Naive thymus-derived CD4-positive, alpha-beta T cell (primary cell): ENCODE measurements at regions not wholly inside any gene's neighbourhood (a gene's known extent, or its start where the extent isn't known, plus 50 kb on each side); places are given as distances from the start of the nearest gene placed in this dataset.

ENCODE experiments used
- ATAC-seq: fragments of 150-1000 bp; cut with Tn5 transposase; 2 replicates; pipeline ENCODE4 v1.10.0; 2021; ENCODE audit warnings: mild to moderate bottlenecking, moderate library complexity
- CTCF ChIA-PET: fragments of 350-600 bp; sonication (Branson Sonifier 250); formaldehyde crosslinking; loops from one replicate; lab custom pipeline; 2021; ENCODE audit warnings: antibody characterized with exemption; lab: Charles Lee
- POLR2A ChIA-PET: fragments of 350-600 bp; sonication (Branson Sonifier 250); formaldehyde crosslinking; loops from one replicate; lab custom pipeline; 2021; ENCODE audit warnings: antibody characterized with exemption, inconsistent platforms; lab: Charles Lee
- DNase-seq, 9 donors: peaks; one replicate each; pipeline versions ENCODE4 v3.0.0 to v3.0.0-alpha.2; 2020 to 2022; ENCODE audit warnings: mixed read lengths in 1 of 9
- H3K27ac ChIP-seq: one replicate; pipeline ENCODE4 v1.7.0; 2013; ENCODE audit warnings: mild to moderate bottlenecking, low read depth, low read length, moderate library complexity
- H3K27me3 ChIP-seq, 2 donors: one replicate each; pipeline ENCODE4 v1.7.0; 2013; ENCODE audit warnings: low read length in 2 of 2, mild to moderate bottlenecking in 2 of 2, moderate library complexity in 2 of 2; ENCODE audit not compliant: control insufficient read depth in 2 of 2, insufficient read depth in 2 of 2
- H3K36me3 ChIP-seq, 3 experiments: 1 replicate in 2 of 3; 2 replicates in 1 of 3; pipeline ENCODE4 v1.7.0; 2013; ENCODE audit warnings: low read length in 3 of 3, mild to moderate bottlenecking in 3 of 3, moderate library complexity in 1 of 3; ENCODE audit not compliant: insufficient read depth in 3 of 3, control insufficient read depth in 2 of 3
- H3K4me1 ChIP-seq, 2 donors: one replicate each; pipeline ENCODE4 v1.7.0; 2013; ENCODE audit warnings: low read length in 2 of 2, mild to moderate bottlenecking in 2 of 2, moderate library complexity in 1 of 2; ENCODE audit not compliant: control insufficient read depth in 2 of 2, insufficient read depth in 2 of 2
- H3K4me3 ChIP-seq: 2 replicates; pipeline ENCODE4 v1.7.0; 2013; ENCODE audit warnings: mild to moderate bottlenecking, low read length
- H3K9me3 ChIP-seq, 3 experiments: 1 replicate in 2 of 3; 2 replicates in 1 of 3; pipeline ENCODE4 v1.7.0; 2013; ENCODE audit warnings: low read length in 3 of 3; ENCODE audit not compliant: control insufficient read depth in 2 of 3
- H3K27ac Mint-ChIP-seq, 9 donors: one replicate each; pipeline ENCODE4 v1.8.0; 2020 to 2022; ENCODE audit warnings: mixed read lengths in 9 of 9, mild to moderate bottlenecking in 8 of 9, moderate library complexity in 5 of 9, inconsistent platforms in 2 of 9
- H3K27me3 Mint-ChIP-seq, 5 donors: one replicate each; pipeline ENCODE4 v1.8.0; 2021 to 2022; ENCODE audit warnings: mixed read lengths in 5 of 5, mild to moderate bottlenecking in 1 of 5
- H3K36me3 Mint-ChIP-seq, 5 donors: one replicate each; pipeline ENCODE4 v1.8.0; 2020 to 2022; ENCODE audit warnings: mixed read lengths in 5 of 5, mild to moderate bottlenecking in 3 of 5, inconsistent platforms in 1 of 5
- H3K4me1 Mint-ChIP-seq, 7 donors: one replicate each; pipeline ENCODE4 v1.8.0; 2020 to 2022; ENCODE audit warnings: mixed read lengths in 7 of 7, mild to moderate bottlenecking in 3 of 7, inconsistent platforms in 1 of 7
- H3K4me3 Mint-ChIP-seq, 10 donors: one replicate each; pipeline ENCODE4 v1.8.0; 2020 to 2022; ENCODE audit warnings: mild to moderate bottlenecking in 10 of 10, mixed read lengths in 10 of 10, moderate library complexity in 6 of 10, inconsistent platforms in 2 of 10
- H3K9me3 Mint-ChIP-seq, 11 donors: one replicate each; pipeline ENCODE4 v1.8.0; 2020 to 2022; ENCODE audit warnings: mixed read lengths in 11 of 11, mild to moderate bottlenecking in 4 of 11, inconsistent platforms in 1 of 11, moderate library complexity in 1 of 11
- intact Hi-C, 2 donors: fragments of 100-400 bp; cut with micrococcal nuclease; formaldehyde crosslinking; loops; one replicate each; pipeline ENCODE4 v1.15.1; 2023

DNA sequence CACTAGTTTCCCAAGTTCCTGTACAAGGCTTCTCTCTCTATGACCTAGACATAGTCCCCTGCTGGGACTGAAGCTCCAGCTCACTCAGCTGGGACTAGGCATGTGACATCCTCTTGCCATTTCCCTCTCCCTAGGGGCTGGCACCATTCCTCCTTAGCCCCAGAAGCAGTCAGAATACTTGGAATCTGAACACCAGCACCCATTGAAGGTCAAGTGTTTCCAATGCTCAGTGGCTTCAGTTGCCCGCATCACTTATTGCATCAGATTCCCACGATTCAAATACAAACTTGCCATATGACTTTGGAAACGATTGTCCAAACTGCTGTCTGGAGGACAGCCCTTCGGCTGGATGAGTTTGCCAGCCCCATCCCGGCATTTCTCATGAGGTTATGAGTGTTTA, 65.5 kb upstream of the HOPX start:
- DNase-seq = no peak
- no peaks in the 10 kb centered on the region for H3K27me3 Mint-ChIP-seq
- H3K9me3 Mint-ChIP-seq = peaks cover 0 to 7% (median 5%) of the 10 kb centered on the region in 11 donors
- no peaks in the 10 kb centered on the region for H3K27me3 ChIP-seq
- peaks cover 4 to 33% (median 9%) of the 10 kb centered on the region in 7 donors for H3K4me1 Mint-ChIP-seq
- no peak for ATAC-seq
- no peak overlapping the region for H3K27ac Mint-ChIP-seq
- no peak overlapping the region for H3K4me3 ChIP-seq
- no peaks in the 10 kb centered on the region for H3K36me3 ChIP-seq
- peaks cover 0 to 5% (median 0%) of the 10 kb centered on the region in 3 experiments for H3K9me3 ChIP-seq
- POLR2A ChIA-PET = no interaction called here
- intact Hi-C loops = no loop called here
- H3K4me3 Mint-ChIP-seq = no peak overlapping the region
- peaks cover 0 to 9% (median 6%) of the 10 kb centered on the region in 5 donors for H3K36me3 Mint-ChIP-seq
- H3K4me1 ChIP-seq = no peaks in the 10 kb centered on the region
- CTCF ChIA-PET = no interaction called here
- H3K27ac ChIP-seq = no peak overlapping the region

DNA sequence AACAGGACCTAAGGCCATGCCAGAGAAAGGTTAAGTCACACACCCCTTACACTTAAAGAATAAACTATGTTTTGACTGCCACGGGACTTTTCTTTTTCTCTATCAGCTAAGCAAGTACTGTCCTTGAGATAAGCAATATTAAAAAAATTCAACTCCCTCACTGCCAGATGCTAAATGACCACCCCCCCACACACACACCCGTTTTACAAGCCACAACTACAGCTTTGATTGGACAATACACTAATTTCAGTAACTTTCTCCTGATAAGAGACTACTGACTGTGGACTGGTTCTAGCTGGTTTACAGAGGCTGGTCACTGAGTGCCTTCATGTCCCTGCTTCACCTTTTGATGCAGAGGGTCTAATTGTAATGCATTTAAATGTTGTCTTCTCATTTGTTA, 63.9 kb upstream of the HOPX start:
- Histone ChIP-seq H3K4me3 (no peak overlapping the region), H3K36me3 (no peaks in the 10 kb centered on the region), H3K4me1 (no peaks in the 10 kb centered on the region), H3K9me3 (no peaks in the 10 kb centered on the region), H3K27ac (no peak overlapping the region), H3K27me3 (no peaks in the 10 kb centered on the region)
- intact Hi-C loops = no loop called here
- Mint-ChIP-seq H3K4me1 (peaks cover 0 to 22% (median 6%) of the 10 kb centered on the region in 7 donors), H3K9me3 (peaks cover 0 to 3% (median 0%) of the 10 kb centered on the region in 11 donors), H3K36me3 (peaks cover 0 to 5% (median 0%) of the 10 kb centered on the region in 5 donors), H3K4me3 (no peak overlapping the region), H3K27me3 (no peaks in the 10 kb centered on the region), H3K27ac (peak overlapping the region in 2 of 9 donors; percentile 10 to 34)
- DNase-seq (no peak), ATAC-seq (no peak)
- ChIA-PET CTCF (interaction anchor here (0.6 kb wide), 1 partner anchor 104 kb away, joined by 3 read pairs; no protein-coding TSS in a partner anchor), POLR2A (no interaction called here)

DNA sequence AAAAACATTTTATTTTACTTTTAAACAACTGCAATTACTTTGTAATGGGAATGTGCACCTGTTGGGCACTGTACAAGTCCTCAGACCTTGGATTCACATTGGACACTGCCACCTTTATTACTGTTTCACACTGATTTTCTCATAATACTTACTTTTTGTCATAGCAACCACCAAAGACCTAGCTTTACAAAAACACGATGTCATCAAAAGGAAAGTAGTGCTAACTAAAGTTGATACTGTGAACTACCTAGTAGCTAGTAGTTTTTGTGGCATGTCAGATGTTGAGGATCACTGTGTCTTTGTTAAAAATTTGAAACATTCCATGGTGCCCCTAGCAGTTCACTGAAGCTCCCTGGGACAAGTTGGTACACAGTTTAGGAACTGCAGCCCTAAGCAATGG, 62.9 kb upstream of the HOPX start:
- no peak overlapping the region for H3K4me3 ChIP-seq
- no peaks in the 10 kb centered on the region for H3K36me3 ChIP-seq
- Mint-ChIP-seq H3K9me3 (peaks cover 0 to 3% (median 0%) of the 10 kb centered on the region in 11 donors), H3K4me3 (peak overlapping the region in 1 of 10 donors; percentile 41), H3K4me1 (peaks cover 0 to 22% (median 7%) of the 10 kb centered on the region in 7 donors), H3K27ac (peak overlapping the region in 2 of 9 donors; percentile 4 to 76), H3K27me3 (no peaks in the 10 kb centered on the region), H3K36me3 (peaks cover 0 to 5% (median 0%) of the 10 kb centered on the region in 5 donors)
- no peaks in the 10 kb centered on the region for H3K4me1 ChIP-seq
- no peaks in the 10 kb centered on the region for H3K9me3 ChIP-seq
- intact Hi-C loops = no loop called here
- no peak overlapping the region for H3K27ac ChIP-seq
- ATAC-seq (no peak), DNase-seq (peak in 2 of 9 donors; percentile 11 to 29)
- CTCF ChIA-PET = interaction anchor here (0.6 kb wide), 1 partner anchor 771 kb away, joined by 3 read pairs; no protein-coding TSS in a partner anchor
- no peaks in the 10 kb centered on the region for H3K27me3 ChIP-seq
- POLR2A ChIA-PET = no interaction called here

DNA sequence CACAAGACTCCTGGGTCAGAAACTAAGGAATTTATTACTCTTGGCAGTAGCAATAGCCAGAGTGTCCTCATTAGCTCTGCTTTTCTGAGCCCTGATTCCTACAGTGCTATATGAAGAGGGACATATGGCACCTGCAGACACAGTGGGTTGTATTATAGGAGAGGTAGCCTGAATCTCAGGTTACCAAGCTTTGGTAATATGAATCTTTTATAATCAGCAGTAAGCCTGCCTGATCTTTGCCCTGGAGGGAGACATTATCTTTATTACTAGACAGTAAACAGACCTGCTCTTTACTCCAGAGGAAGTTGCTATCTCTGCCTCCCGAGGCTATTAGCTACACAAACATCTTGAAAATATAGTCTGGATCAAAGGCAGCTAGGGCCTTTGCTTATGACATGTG, 62.5 kb upstream of the HOPX start:
- ATAC-seq (no peak), DNase-seq (no peak)
- Histone ChIP-seq H3K27ac (no peak overlapping the region), H3K36me3 (no peaks in the 10 kb centered on the region), H3K27me3 (no peaks in the 10 kb centered on the region), H3K4me3 (no peak overlapping the region), H3K9me3 (no peaks in the 10 kb centered on the region), H3K4me1 (no peaks in the 10 kb centered on the region)
- Mint-ChIP-seq H3K4me1 (peaks cover 0 to 22% (median 9%) of the 10 kb centered on the region in 7 donors), H3K9me3 (peaks cover 0 to 3% (median 0%) of the 10 kb centered on the region in 11 donors), H3K27ac (peak overlapping the region in 2 of 9 donors; percentile 4 to 26), H3K4me3 (no peak overlapping the region), H3K36me3 (peaks cover 0 to 5% (median 0%) of the 10 kb centered on the region in 5 donors), H3K27me3 (no peaks in the 10 kb centered on the region)
- intact Hi-C loops = no loop called here
- ChIA-PET POLR2A (no interaction called here), CTCF (interaction anchor here (0.6 kb wide), 1 partner anchor 770 kb away, joined by 3 read pairs; no protein-coding TSS in a partner anchor)

DNA sequence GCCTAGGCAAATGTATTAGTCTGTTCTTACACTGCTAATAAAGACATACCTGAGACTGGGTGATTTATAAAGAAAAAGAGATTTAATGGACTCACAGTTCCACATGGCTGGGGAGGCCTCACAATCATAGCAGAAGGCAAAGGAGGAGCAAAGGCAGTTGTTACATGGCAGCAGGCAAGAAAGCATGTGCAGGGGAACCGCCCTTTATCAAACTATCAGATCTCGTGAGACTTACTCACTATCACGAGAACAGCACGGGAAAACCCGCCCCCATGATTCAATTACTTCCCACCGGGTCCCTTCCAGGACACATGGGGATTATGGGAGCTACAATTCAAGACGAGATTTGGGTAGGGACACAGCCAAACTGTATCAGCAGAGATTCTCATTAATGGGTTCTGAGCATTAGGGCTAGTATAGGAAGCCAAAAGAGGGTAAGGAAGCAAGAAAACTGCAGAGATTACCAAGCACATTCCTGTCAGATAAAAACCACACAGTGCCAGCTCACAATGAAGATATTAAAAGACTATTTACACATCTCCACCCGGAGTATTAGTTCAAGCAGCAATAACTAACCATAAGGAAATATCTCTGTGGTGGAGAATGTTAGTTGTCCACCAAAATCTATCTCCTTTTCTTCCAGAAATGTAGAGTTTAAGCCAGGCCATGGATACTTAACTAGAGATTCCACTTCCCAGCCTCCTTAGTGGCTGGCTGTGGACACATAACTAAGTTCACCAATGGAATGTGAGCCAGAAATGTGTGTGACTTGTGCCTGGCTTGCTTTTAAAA, 61.2 kb upstream of the HOPX start:
- peaks cover 0 to 3% (median 0%) of the 10 kb centered on the region in 11 donors for H3K9me3 Mint-ChIP-seq
- no peak overlapping the region for H3K27ac Mint-ChIP-seq
- peaks cover 0 to 2% (median 0%) of the 10 kb centered on the region in 5 donors for H3K27me3 Mint-ChIP-seq
- ChIA-PET CTCF (no interaction called here), POLR2A (no interaction called here)
- Histone ChIP-seq H3K9me3 (no peaks in the 10 kb centered on the region), H3K27ac (no peak overlapping the region), H3K27me3 (no peaks in the 10 kb centered on the region), H3K4me3 (no peak overlapping the region), H3K36me3 (no peaks in the 10 kb centered on the region), H3K4me1 (no peaks in the 10 kb centered on the region)
- H3K4me1 Mint-ChIP-seq = peaks cover 0 to 26% (median 9%) of the 10 kb centered on the region in 7 donors
- ATAC-seq (no peak), DNase-seq (no peak)
- intact Hi-C loops = no loop called here
- no peak overlapping the region for H3K4me3 Mint-ChIP-seq
- H3K36me3 Mint-ChIP-seq = peaks cover 0 to 5% (median 0%) of the 10 kb centered on the region in 5 donors

DNA sequence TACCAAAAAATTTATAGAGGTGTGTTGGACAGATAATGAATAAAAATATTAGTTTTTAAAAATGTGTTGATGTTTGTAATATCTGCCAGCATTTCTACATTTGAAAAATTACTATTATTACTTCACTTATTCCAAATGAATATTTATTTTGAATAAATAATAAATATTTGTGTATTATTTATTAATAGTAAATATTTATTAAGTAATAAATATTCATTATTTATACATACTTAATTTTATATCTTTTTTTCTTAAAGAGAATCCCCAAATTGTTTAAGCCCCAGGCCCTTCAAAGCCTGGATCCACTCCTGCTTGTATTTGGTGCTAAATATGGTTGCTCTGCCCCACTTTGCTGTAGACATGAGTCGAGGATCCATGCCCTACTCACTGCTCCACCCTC, 60.5 kb upstream of the HOPX start:
- Mint-ChIP-seq H3K27ac (no peak overlapping the region), H3K36me3 (peaks cover 0 to 5% (median 0%) of the 10 kb centered on the region in 5 donors), H3K4me1 (peaks cover 0 to 26% (median 9%) of the 10 kb centered on the region in 7 donors), H3K27me3 (peaks cover 0 to 2% (median 0%) of the 10 kb centered on the region in 5 donors), H3K4me3 (no peak overlapping the region), H3K9me3 (peaks cover 0 to 3% (median 0%) of the 10 kb centered on the region in 11 donors)
- ChIA-PET POLR2A (interaction anchor here (0.5 kb wide), 1 partner anchor 48 kb away, joined by 3 read pairs; no protein-coding TSS in a partner anchor), CTCF (no interaction called here)
- DNase-seq (no peak), ATAC-seq (no peak)
- H3K36me3 ChIP-seq = no peaks in the 10 kb centered on the region
- no peak overlapping the region for H3K27ac ChIP-seq
- H3K4me1 ChIP-seq = no peaks in the 10 kb centered on the region
- H3K9me3 ChIP-seq = no peaks in the 10 kb centered on the region
- no peaks in the 10 kb centered on the region for H3K27me3 ChIP-seq
- H3K4me3 ChIP-seq = no peak overlapping the region
- intact Hi-C loops = no loop called here
